A673 (cell line): ENCODE measurements at regions not wholly inside any gene's neighbourhood (a gene's known extent, or its start where the extent isn't known, plus 50 kb on each side); places are given as distances from the start of the nearest gene placed in this dataset.

Experiments
- BruUV-seq: library from RNA; stranded (reverse); fragments of 400-500 nt; replicated peaks from 2 replicates; lab custom pipeline; 2021; lab: Mats Ljungman, UMichigan
- CTCF ChIA-PET: fragments of 300-600 bp; sonication (Branson Sonifier 250); formaldehyde crosslinking; loops from one replicate; lab custom pipeline; 2022; ENCODE audit warnings: antibody characterized with exemption; lab: Charles Lee
- POLR2A ChIA-PET: fragments of 300-600 bp; sonication (Branson Sonifier 250); formaldehyde crosslinking; loops from one replicate; lab custom pipeline; 2022; ENCODE audit warnings: antibody characterized with exemption; ENCODE audit not compliant: low non-redundant PET; lab: Charles Lee
- DNase-seq: peaks from one replicate; pipeline ENCODE4 v3.0.0-alpha.2; 2015; ENCODE audit warnings: low spot score
- H3K27ac ChIP-seq: fragments of 200-600 bp; sonication (generic); 2 replicates; pipeline ENCODE4 v1.5.1; 2016; ENCODE audit warnings: mixed run types, low read depth, mild to moderate bottlenecking, mixed read lengths, antibody characterized with exemption, low read length; ENCODE audit not compliant: poor library complexity, severe bottlenecking
- H3K27me3 ChIP-seq: fragments of 200-600 bp; sonication (generic); replicated peaks from 2 replicates; pipeline ENCODE4 v1.6.1; 2017; ENCODE audit warnings: mixed run types, low read depth, mild to moderate bottlenecking, mixed read lengths, antibody characterized with exemption, low read length; ENCODE audit not compliant: insufficient read depth, poor library complexity
- H3K36me3 ChIP-seq: fragments of 200-600 bp; sonication (generic); 2 replicates; pipeline ENCODE4 v1.6.1; 2016; ENCODE audit warnings: mixed run types, mild to moderate bottlenecking, mixed read lengths, antibody characterized with exemption, low read length; ENCODE audit not compliant: insufficient read depth, poor library complexity, severe bottlenecking
- H3K4me1 ChIP-seq: fragments of 200-600 bp; sonication (generic); 2 replicates; pipeline ENCODE4 v1.6.1; 2017; ENCODE audit warnings: mixed run types, mild to moderate bottlenecking, mixed read lengths, antibody characterized with exemption, low read length; ENCODE audit not compliant: insufficient read depth, poor library complexity, severe bottlenecking
- H3K4me3 ChIP-seq: fragments of 200-600 bp; sonication (generic); 2 replicates; pipeline ENCODE4 v1.5.1; 2016; ENCODE audit warnings: low read depth, mixed run types, mild to moderate bottlenecking, mixed read lengths, low read length; ENCODE audit not compliant: poor library complexity, severe bottlenecking
- H3K9me3 ChIP-seq: fragments of 200-600 bp; sonication (generic); 2 replicates; pipeline ENCODE4 v1.6.1; 2016; ENCODE audit warnings: mixed run types, low read depth, mild to moderate bottlenecking, mixed read lengths, antibody characterized with exemption, low read length; ENCODE audit not compliant: poor library complexity, severe bottlenecking
- EZH2 ChIP-seq: fragments of 200-600 bp; sonication (generic); IDR thresholded peaks from 2 replicates; pipeline ENCODE4 v1.6.1; 2017; ENCODE audit warnings: borderline replicate concordance, low read depth, mild to moderate bottlenecking, mixed read lengths, antibody characterized with exemption, low read length; ENCODE audit not compliant: poor library complexity, severe bottlenecking
- intact Hi-C: fragments of 100-400 bp; cut with micrococcal nuclease; formaldehyde crosslinking; loops from one replicate; pipeline ENCODE4 v1.10.0; 2022; ENCODE audit not compliant: unreplicated experiment
- TF ChIP-seq, protein P1 (sequence below): fragments of 300-800, 200-600 bp; sonication (generic); conservative IDR thresholded peaks from 2 replicates; pipeline ENCODE4 v1.5.1; 2017; ENCODE audit warnings: low read depth, mild to moderate bottlenecking, antibody characterized with exemption, low read length, moderate library complexity, mixed read lengths

DNA sequence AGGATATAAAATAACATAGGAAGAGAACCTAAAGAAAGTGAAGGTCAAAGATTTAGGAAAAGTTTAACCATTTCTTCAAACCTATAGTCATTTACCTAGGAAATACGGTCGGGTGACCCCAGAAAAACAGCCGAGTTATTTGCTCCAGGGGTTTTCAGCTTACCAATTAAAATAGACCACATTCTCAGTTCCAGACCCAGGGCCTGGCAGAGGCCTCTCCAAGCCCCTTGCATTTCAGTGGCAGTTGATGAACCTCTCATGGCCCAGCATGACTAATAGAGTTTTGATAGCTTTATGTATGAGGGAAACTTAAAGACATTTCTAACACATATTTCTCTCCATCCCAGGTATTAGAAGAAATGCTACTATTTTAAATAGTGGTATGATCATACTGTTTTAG, 113.5 kb downstream of the OGFRL1 start:
- CTCF ChIA-PET = no interaction called here
- BruUV-seq = no TSS peak
- no peaks in the 10 kb centered on the region for H3K9me3 ChIP-seq
- TF ChIP-seq EZH2 = no peak
- TF ChIP-seq, protein P1, sequence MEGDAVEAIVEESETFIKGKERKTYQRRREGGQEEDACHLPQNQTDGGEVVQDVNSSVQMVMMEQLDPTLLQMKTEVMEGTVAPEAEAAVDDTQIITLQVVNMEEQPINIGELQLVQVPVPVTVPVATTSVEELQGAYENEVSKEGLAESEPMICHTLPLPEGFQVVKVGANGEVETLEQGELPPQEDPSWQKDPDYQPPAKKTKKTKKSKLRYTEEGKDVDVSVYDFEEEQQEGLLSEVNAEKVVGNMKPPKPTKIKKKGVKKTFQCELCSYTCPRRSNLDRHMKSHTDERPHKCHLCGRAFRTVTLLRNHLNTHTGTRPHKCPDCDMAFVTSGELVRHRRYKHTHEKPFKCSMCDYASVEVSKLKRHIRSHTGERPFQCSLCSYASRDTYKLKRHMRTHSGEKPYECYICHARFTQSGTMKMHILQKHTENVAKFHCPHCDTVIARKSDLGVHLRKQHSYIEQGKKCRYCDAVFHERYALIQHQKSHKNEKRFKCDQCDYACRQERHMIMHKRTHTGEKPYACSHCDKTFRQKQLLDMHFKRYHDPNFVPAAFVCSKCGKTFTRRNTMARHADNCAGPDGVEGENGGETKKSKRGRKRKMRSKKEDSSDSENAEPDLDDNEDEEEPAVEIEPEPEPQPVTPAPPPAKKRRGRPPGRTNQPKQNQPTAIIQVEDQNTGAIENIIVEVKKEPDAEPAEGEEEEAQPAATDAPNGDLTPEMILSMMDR = no peak
- intact Hi-C loops = no loop called here
- H3K27ac ChIP-seq = no peak overlapping the region
- no peaks in the 10 kb centered on the region for H3K27me3 ChIP-seq
- H3K4me1 ChIP-seq = peaks cover 4% of the 10 kb centered on the region
- POLR2A ChIA-PET = no interaction called here
- no peaks in the 10 kb centered on the region for H3K36me3 ChIP-seq
- no peak overlapping the region for H3K4me3 ChIP-seq
- DNase-seq = no peak

DNA sequence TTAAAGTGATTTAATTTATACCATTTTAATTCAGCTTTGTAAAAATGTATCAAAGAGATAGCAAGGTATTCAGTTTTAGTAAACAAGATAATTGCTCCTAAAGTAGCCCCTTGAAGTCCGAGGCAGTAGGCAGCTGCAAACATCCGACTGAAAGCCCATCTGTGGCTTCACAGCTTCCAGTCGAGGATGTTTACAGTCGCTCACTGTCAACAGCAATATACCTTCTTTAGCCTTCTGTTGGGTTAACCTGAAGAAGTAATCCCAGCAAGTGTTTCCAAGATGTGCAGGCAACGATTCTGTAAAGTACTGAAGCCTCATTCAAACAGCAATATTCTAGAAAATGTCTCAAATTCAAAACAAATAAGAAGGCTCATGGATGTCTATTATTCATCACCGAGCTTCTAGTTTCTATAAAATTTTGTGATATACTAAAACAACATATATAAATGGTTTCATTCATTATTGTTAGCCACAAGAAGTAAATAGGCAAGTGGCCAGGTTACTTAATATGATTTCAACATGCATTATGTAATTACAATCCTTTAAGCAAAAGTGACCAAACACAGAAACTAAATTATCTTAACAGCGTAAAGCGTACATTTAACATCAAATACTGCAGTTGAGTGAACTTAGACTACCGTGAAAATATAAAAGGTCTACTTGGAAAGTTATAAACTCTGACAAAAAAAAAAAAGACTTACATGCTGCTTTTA, 115.0 kb downstream of the OGFRL1 start:
- no TSS peak for BruUV-seq
- H3K4me3 ChIP-seq = no peak overlapping the region
- CTCF ChIA-PET = no interaction called here
- intact Hi-C loops = no loop called here
- H3K27me3 ChIP-seq = no peaks in the 10 kb centered on the region
- DNase-seq = no peak
- POLR2A ChIA-PET = no interaction called here
- no peaks in the 10 kb centered on the region for H3K36me3 ChIP-seq
- no peaks in the 10 kb centered on the region for H3K9me3 ChIP-seq
- H3K27ac ChIP-seq = no peak overlapping the region
- TF ChIP-seq, protein P1 = no peak
- TF ChIP-seq EZH2 = no peak
- H3K4me1 ChIP-seq = peaks cover 7% of the 10 kb centered on the region

DNA sequence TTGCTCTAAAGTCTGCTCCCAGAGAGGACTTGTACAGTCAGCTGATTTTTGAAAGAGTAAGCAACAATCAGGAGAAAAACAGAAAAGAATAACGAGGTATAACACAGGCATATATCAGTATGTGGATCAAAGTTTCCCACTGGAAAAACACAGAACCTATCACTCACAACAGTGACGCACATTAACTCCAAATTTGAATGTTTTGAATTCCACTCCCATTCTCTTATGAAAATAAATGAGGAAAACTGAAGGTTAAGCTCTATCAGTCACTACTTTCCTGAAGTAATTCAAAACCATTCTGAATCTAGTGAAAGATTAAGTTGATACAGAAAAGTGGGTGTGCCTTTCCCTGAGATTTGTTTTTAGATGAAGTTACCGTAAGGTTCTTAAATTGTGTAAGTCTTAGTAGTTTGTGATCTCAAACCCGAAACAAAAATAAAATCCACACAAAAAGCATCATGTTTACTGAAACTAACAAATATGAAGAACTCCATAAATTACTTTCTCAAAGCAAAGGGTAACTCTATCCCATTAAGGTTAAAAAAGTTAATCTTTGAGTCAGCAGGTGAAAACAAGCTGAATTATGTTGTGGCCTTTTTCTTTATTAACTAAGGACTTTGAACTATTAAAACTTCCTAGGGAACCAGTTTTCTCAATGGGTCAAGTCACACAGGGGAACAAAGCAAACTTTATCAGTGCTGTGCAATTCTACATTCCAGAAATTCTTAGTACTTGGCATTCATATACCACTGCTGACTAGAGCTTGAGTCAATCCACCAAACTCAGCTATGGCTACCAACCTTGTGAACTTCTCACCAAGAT, 115.7 kb downstream of the OGFRL1 start:
- H3K9me3 ChIP-seq = no peaks in the 10 kb centered on the region
- no TSS peak for BruUV-seq
- TF ChIP-seq, protein P1 = no peak
- no peak for TF ChIP-seq EZH2
- ChIA-PET CTCF (no interaction called here), POLR2A (interaction anchor here (0.5 kb wide), 1 partner anchor 832 kb away, joined by 7 read pairs; no protein-coding TSS in a partner anchor)
- H3K27me3 ChIP-seq = no peaks in the 10 kb centered on the region
- H3K36me3 ChIP-seq = no peaks in the 10 kb centered on the region
- peaks cover 11% of the 10 kb centered on the region for H3K4me1 ChIP-seq
- H3K27ac ChIP-seq = no peak overlapping the region
- intact Hi-C loops = no loop called here
- DNase-seq = peak; percentile 37
- no peak overlapping the region for H3K4me3 ChIP-seq
